GM23248 (cell line): ENCODE measurements at regions not wholly inside any gene's neighbourhood (a gene's known extent, or its start where the extent isn't known, plus 50 kb on each side); places are given as distances from the start of the nearest gene placed in this dataset.

Experiments used
- EZH2 ChIP-seq: fragments of 200-600 bp; sonication (generic); IDR thresholded peaks from 2 replicates; pipeline ENCODE4 v1.6.1; 2018; ENCODE audit warnings: antibody characterized with exemption, mild to moderate bottlenecking; ENCODE audit not compliant: insufficient read depth, poor library complexity, severe bottlenecking
- EZH2phosphoT487 ChIP-seq: fragments of 200-600 bp; sonication (generic); IDR thresholded peaks from 2 replicates; pipeline ENCODE4 v1.6.1; 2018; ENCODE audit warnings: antibody characterized with exemption, moderate library complexity, mild to moderate bottlenecking, low read depth; ENCODE audit not compliant: insufficient read depth

- TF ChIP-seq EZH2 (no peak), EZH2phosphoT487 (no peak)
Observed at GRCh38 chr11:81301166-81301830, 1432.4 kb downstream of the FAM181B start.
